ENCODE measurements at regions not wholly inside any gene's neighbourhood (a gene's known extent, or its start where the extent isn't known, plus 50 kb on each side); places are given as distances from the start of the nearest gene placed in this dataset.

- TF ChIP-seq, protein P1, sequence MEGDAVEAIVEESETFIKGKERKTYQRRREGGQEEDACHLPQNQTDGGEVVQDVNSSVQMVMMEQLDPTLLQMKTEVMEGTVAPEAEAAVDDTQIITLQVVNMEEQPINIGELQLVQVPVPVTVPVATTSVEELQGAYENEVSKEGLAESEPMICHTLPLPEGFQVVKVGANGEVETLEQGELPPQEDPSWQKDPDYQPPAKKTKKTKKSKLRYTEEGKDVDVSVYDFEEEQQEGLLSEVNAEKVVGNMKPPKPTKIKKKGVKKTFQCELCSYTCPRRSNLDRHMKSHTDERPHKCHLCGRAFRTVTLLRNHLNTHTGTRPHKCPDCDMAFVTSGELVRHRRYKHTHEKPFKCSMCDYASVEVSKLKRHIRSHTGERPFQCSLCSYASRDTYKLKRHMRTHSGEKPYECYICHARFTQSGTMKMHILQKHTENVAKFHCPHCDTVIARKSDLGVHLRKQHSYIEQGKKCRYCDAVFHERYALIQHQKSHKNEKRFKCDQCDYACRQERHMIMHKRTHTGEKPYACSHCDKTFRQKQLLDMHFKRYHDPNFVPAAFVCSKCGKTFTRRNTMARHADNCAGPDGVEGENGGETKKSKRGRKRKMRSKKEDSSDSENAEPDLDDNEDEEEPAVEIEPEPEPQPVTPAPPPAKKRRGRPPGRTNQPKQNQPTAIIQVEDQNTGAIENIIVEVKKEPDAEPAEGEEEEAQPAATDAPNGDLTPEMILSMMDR (IDR thresholded peaks at IDR 0.05; ENCODE audit: borderline replicate concordance), result no peak
- H3K27me3 ChIP-seq (ENCODE audit: low read depth), result no peaks in the 10 kb centered on the region
- H3K4me3 ChIP-seq, result no peak overlapping the region
- H3K27ac ChIP-seq (replicated peaks), result no peak overlapping the region
- no peaks in the 10 kb centered on the region for H3K9me3 ChIP-seq (replicated peaks)
- intact Hi-C loops (cut with micrococcal nuclease), result no loop called here
- H3K4me1 ChIP-seq, result no peaks in the 10 kb centered on the region
- no peak for DNase-seq
- no peaks in the 10 kb centered on the region for H3K36me3 ChIP-seq
Measured at GRCh38 chr7:10079572-10079971, 894.1 kb upstream of the PHF14 start.

DNA sequence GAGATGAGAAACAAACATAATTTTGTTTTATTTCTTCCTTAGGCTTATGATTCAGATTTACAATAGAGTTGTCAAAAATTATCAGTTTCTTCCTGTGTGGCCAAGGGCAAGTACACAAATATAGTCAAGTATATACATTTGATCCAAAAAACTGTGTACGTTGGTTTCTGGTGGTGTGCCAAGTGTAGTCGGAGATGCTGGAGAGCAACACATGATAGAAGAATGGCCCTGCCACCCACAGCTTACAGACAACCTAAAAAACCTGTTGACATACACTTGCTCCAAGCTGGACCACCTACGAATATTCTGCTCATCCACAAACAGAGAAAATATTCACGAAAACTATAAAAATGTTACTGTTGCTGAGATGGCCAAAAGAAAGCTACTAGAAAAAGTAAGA, 890.8 kb upstream of the PHF14 start:
- TF ChIP-seq, protein P1 (IDR thresholded peaks at IDR 0.05; ENCODE audit: borderline replicate concordance), result no peak
- H3K36me3 ChIP-seq, result no peaks in the 10 kb centered on the region
- intact Hi-C loops (cut with micrococcal nuclease), result no loop called here

DNA sequence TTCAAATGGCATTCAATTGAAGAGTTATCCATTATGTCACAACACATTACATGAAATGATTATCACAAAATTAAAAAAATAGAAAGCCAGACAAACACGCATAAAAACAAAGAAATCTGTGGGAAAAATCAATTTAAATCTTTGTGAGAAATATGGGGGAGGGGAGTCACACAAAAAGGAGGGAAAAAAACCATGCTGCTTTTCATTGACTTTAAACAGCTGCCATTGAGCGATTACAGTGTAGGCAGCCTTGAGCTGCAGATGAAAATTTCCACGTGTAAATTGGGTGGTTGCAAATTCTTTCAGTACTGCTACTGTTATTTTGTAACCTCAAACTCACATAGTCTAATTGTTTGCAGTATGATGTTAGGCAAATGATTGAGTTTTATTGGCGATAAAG, 889.9 kb upstream of the PHF14 start:
- Histone ChIP-seq H3K27me3 (ENCODE audit: low read depth) (no peaks in the 10 kb centered on the region), H3K4me1 (no peaks in the 10 kb centered on the region), H3K27ac (replicated peaks) (no peak overlapping the region), H3K36me3 (no peaks in the 10 kb centered on the region), H3K9me3 (replicated peaks) (no peaks in the 10 kb centered on the region), H3K4me3 (no peak overlapping the region)
- intact Hi-C loops (cut with micrococcal nuclease), result no loop called here
- TF ChIP-seq, protein P1 (IDR thresholded peaks at IDR 0.05; ENCODE audit: borderline replicate concordance), result no peak
- no peak for DNase-seq

More for the DNA sequence above, 890.8 kb upstream of the PHF14 start:
- Histone ChIP-seq H3K27ac (replicated peaks) (no peak overlapping the region), H3K9me3 (replicated peaks) (no peaks in the 10 kb centered on the region), H3K4me1 (no peaks in the 10 kb centered on the region), H3K27me3 (ENCODE audit: low read depth) (no peaks in the 10 kb centered on the region), H3K4me3 (no peak overlapping the region)
- no peak for DNase-seq

- Histone ChIP-seq H3K4me3 (no peak overlapping the region), H3K27ac (replicated peaks) (no peak overlapping the region), H3K36me3 (no peaks in the 10 kb centered on the region), H3K27me3 (ENCODE audit: low read depth) (no peaks in the 10 kb centered on the region), H3K9me3 (replicated peaks) (no peaks in the 10 kb centered on the region), H3K4me1 (no peaks in the 10 kb centered on the region)
- DNase-seq, result no peak
- TF ChIP-seq, protein P1 (IDR thresholded peaks at IDR 0.05; ENCODE audit: borderline replicate concordance), result no peak
- intact Hi-C loops (cut with micrococcal nuclease), result no loop called here
Measured at GRCh38 chr7:10085231-10085630, 888.4 kb upstream of the PHF14 start.

DNA sequence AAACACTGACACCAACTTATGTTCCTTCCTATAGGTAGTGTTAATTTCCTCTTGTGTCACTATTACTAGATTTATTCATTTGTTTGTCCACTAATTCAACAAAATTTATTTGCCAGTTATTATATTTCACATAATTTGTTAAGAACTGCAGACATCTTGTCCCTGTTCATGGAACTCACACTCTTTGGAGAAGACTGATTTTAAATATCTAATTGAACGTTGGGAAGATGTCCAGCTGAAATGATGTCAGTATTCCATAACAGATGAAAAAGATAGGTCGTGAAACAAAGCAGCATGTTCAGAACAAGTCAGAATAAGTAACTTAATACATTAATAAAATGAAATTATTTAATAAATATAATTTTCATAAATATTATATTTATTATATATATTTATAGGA, 873.1 kb upstream of the PHF14 start:
- Histone ChIP-seq H3K27ac (replicated peaks) (no peak overlapping the region), H3K4me3 (no peak overlapping the region), H3K27me3 (ENCODE audit: low read depth) (no peaks in the 10 kb centered on the region), H3K9me3 (replicated peaks) (no peaks in the 10 kb centered on the region), H3K4me1 (no peaks in the 10 kb centered on the region), H3K36me3 (no peaks in the 10 kb centered on the region)
- no peak for DNase-seq
- TF ChIP-seq, protein P1 (IDR thresholded peaks at IDR 0.05; ENCODE audit: borderline replicate concordance), result no peak
- intact Hi-C loops (cut with micrococcal nuclease), result no loop called here

DNA sequence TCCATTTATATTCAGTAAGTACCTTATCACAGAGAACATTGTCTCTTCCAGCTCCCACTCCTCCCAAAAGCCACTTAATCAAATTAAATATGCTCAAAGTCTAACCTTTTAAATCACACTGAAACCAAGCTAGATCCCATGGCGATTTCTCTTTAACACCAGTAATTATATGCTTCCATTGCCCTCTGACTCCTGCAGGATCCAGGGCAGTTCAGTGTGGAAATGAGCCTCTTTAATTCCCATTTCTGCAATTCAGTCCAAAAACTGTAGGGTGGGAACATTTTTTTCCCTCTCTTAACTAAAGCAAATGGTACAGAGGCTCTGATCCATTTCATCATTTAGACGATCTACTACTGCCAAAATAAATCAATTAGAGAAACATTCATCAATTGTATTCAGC, 872.3 kb upstream of the PHF14 start:
- intact Hi-C loops (cut with micrococcal nuclease), result no loop called here
- Histone ChIP-seq H3K27ac (replicated peaks) (no peak overlapping the region), H3K4me3 (no peak overlapping the region), H3K27me3 (ENCODE audit: low read depth) (no peaks in the 10 kb centered on the region), H3K4me1 (no peaks in the 10 kb centered on the region), H3K9me3 (replicated peaks) (no peaks in the 10 kb centered on the region), H3K36me3 (no peaks in the 10 kb centered on the region)
- TF ChIP-seq, protein P1 (IDR thresholded peaks at IDR 0.05; ENCODE audit: borderline replicate concordance), result no peak
- DNase-seq, result no peak

All from left ventricle myocardium inferior (tissue), 1 donor.